ENCODE measurements at regions not wholly inside any gene's neighbourhood (a gene's known extent, or its start where the extent isn't known, plus 50 kb on each side); places are given as distances from the start of the nearest gene placed in this dataset.

GRCh38 chr20:52746190-52746589 lies 226.0 kb upstream of the TSHZ2 start:
- peaks cover 15% of the 10 kb centered on the region for H3K4me1 Mint-ChIP-seq
- H3K9me3 Mint-ChIP-seq = no peaks in the 10 kb centered on the region
- no peaks in the 10 kb centered on the region for H3K27me3 Mint-ChIP-seq (ENCODE audit: low read depth)
- no peaks in the 10 kb centered on the region for H3K36me3 Mint-ChIP-seq
- CTCF ChIA-PET = interaction anchor here (1.1 to 2.2 kb wide), 3 partner anchors 15 to 433 kb away, joined by 3 to 7 read pairs (median 3); no protein-coding TSS in a partner anchor
- ATAC-seq (peak; percentile 87), DNase-seq (ENCODE audit: low spot score) (peak; percentile 61)
- POLR2A ChIA-PET = no interaction called here
- TF ChIP-seq GABPB1 (CRISPR knock-in tag; IDR thresholded peaks at IDR 0.05) (no peak), AR (CRISPR knock-in tag; IDR thresholded peaks at IDR 0.05) (no peak)
- no peak overlapping the region for H3K27ac Mint-ChIP-seq
- no peak overlapping the region for H3K4me3 Mint-ChIP-seq

GRCh38 chr20:52744441-52744840 lies 227.7 kb upstream of the TSHZ2 start:
- ATAC-seq (no peak), DNase-seq (ENCODE audit: low spot score) (no peak)
- H3K27ac Mint-ChIP-seq = no peak overlapping the region
- H3K9me3 Mint-ChIP-seq = no peaks in the 10 kb centered on the region
- POLR2A ChIA-PET = no interaction called here
- no peaks in the 10 kb centered on the region for H3K36me3 Mint-ChIP-seq
- TF ChIP-seq TEAD1 (CRISPR knock-in tag; IDR thresholded peaks at IDR 0.05) (no peak), CBFB (CRISPR knock-in tag; IDR thresholded peaks at IDR 0.05; ENCODE audit: low read depth) (no peak), E2F1 (CRISPR knock-in tag; IDR thresholded peaks at IDR 0.05) (no peak), USF2 (CRISPR knock-in tag; IDR thresholded peaks at IDR 0.05) (no peak), SOX15 (CRISPR knock-in tag; IDR thresholded peaks at IDR 0.05) (no peak), ZNF423 (CRISPR knock-in tag; IDR thresholded peaks at IDR 0.05) (no peak), ZBTB21 (CRISPR knock-in tag; IDR thresholded peaks at IDR 0.05; ENCODE audit: borderline replicate concordance) (no peak), MYBL2 (CRISPR knock-in tag; IDR thresholded peaks at IDR 0.05) (no peak), CDX4 (CRISPR knock-in tag; IDR thresholded peaks at IDR 0.05; ENCODE audit: borderline replicate concordance) (no peak), RELA (CRISPR knock-in tag; IDR thresholded peaks at IDR 0.05; ENCODE audit: borderline replicate concordance) (no peak)
- CTCF ChIA-PET = no interaction called here
- H3K4me1 Mint-ChIP-seq = peaks cover 15% of the 10 kb centered on the region
- no peaks in the 10 kb centered on the region for H3K27me3 Mint-ChIP-seq (ENCODE audit: low read depth)
- H3K4me3 Mint-ChIP-seq = no peak overlapping the region

GRCh38 chr20:52738081-52738480 lies 234.1 kb upstream of the TSHZ2 start:
- H3K27me3 Mint-ChIP-seq (ENCODE audit: low read depth) = no peaks in the 10 kb centered on the region
- H3K4me1 Mint-ChIP-seq = peaks cover 8% of the 10 kb centered on the region
- no peaks in the 10 kb centered on the region for H3K9me3 Mint-ChIP-seq
- ChIA-PET POLR2A (interaction anchor here (0.5 kb wide), 1 partner anchor 825 kb away, joined by 3 read pairs; no protein-coding TSS in a partner anchor), CTCF (no interaction called here)
- no peaks in the 10 kb centered on the region for H3K36me3 Mint-ChIP-seq
- no peak overlapping the region for H3K27ac Mint-ChIP-seq
- no peak overlapping the region for H3K4me3 Mint-ChIP-seq
- ATAC-seq (no peak), DNase-seq (ENCODE audit: low spot score) (no peak)
- no peak for TF ChIP-seq IRF2 (CRISPR knock-in tag; IDR thresholded peaks at IDR 0.05; ENCODE audit: borderline replicate concordance, low read depth)
- TF ChIP-seq TEAD4 (CRISPR knock-in tag; IDR thresholded peaks at IDR 0.05) = no peak
- TF ChIP-seq TP53 (CRISPR knock-in tag; IDR thresholded peaks at IDR 0.05) = no peak
- TF ChIP-seq NR2C2 (CRISPR knock-in tag; IDR thresholded peaks at IDR 0.05) = no peak
- no peak for TF ChIP-seq STAT6 (CRISPR knock-in tag; conservative IDR thresholded peaks at IDR 0.05; ENCODE audit: low read depth)
- TF ChIP-seq E2F5 (CRISPR knock-in tag; IDR thresholded peaks at IDR 0.05) = no peak

Data from WTC11 (cell line).